ENCODE measurements at regions not wholly inside any gene's neighbourhood (a gene's known extent, or its start where the extent isn't known, plus 50 kb on each side); places are given as distances from the start of the nearest gene placed in this dataset.

DNA sequence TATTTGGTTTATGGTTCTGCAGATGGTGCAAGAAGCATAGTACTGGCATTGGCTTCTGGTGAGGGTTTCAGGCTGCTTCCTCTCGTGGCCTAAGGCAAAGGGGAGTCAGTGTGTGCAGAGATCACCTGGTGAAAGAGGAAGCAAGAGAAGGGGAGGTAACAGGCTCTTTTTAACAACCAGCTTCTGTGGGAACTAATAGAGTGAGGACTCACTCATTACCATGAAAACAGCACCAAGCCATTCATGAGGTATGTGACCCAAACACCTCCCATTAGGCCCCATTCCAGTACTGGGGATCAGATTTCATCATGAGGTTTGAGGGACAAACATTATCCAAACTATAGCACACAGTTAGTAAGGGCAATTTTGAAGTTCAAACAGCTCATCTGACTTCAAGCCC lies 263.5 kb downstream of the TMEM38B start:
- H3K27ac ChIP-seq (ENCODE audit: low read length): no peak overlapping the region
- no peak for DNase-seq
- ATAC-seq (ENCODE audit: insufficient read depth, low read depth): no peak

DNA sequence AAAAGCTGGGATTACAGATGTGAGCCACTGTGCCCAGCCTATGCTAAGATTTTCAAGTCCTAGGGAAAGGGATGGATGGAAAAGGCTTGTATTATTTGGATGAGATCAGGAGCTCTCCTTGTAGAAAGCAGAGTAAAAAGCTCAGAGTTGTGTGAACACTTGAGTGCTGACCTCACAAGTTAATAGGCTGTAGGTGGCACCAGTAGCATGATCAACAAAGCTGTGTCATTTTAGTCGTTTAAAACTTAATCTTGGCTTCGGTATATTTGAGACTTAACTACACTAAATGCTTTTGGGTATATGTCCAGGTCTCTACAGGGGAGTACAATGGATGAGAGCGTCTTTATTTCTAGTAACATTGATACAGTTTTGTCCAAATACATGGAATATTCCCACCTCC lies 264.2 kb downstream of the TMEM38B start:
- no peak overlapping the region for H3K9ac ChIP-seq (ENCODE audit: low read depth, low read length)
- ATAC-seq (ENCODE audit: insufficient read depth, low read depth) (no peak), DNase-seq (no peak)
- TF ChIP-seq, protein P1, sequence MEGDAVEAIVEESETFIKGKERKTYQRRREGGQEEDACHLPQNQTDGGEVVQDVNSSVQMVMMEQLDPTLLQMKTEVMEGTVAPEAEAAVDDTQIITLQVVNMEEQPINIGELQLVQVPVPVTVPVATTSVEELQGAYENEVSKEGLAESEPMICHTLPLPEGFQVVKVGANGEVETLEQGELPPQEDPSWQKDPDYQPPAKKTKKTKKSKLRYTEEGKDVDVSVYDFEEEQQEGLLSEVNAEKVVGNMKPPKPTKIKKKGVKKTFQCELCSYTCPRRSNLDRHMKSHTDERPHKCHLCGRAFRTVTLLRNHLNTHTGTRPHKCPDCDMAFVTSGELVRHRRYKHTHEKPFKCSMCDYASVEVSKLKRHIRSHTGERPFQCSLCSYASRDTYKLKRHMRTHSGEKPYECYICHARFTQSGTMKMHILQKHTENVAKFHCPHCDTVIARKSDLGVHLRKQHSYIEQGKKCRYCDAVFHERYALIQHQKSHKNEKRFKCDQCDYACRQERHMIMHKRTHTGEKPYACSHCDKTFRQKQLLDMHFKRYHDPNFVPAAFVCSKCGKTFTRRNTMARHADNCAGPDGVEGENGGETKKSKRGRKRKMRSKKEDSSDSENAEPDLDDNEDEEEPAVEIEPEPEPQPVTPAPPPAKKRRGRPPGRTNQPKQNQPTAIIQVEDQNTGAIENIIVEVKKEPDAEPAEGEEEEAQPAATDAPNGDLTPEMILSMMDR (IDR thresholded peaks at IDR 0.05; ENCODE audit: borderline replicate concordance, extremely low read depth, low read length, poor library complexity, severe bottlenecking): no peak
- no peak for TF ChIP-seq EZH2 (IDR thresholded peaks at IDR 0.05; ENCODE audit: borderline replicate concordance, low read depth, low read length, severe bottlenecking)
- no peaks in the 10 kb centered on the region for H3K9me3 ChIP-seq (ENCODE audit: insufficient read depth, low read length, severe bottlenecking)
- no peak overlapping the region for H3K4me2 ChIP-seq (ENCODE audit: insufficient read depth, low read length)
- no peak overlapping the region for H2AFZ ChIP-seq (ENCODE audit: low read depth, low read length)
- no peaks in the 10 kb centered on the region for H3K36me3 ChIP-seq (ENCODE audit: insufficient read depth, low read length)
- H3K27ac ChIP-seq (ENCODE audit: low read length): no peak overlapping the region
- no peaks in the 10 kb centered on the region for H3K27me3 ChIP-seq (ENCODE audit: insufficient read depth, low read length, poor library complexity)
- H4K20me1 ChIP-seq (ENCODE audit: insufficient read depth, low read length): no peaks in the 10 kb centered on the region
- H3K4me1 ChIP-seq (ENCODE audit: insufficient read depth, low read length): no peaks in the 10 kb centered on the region
- H3K79me2 ChIP-seq (ENCODE audit: insufficient read depth, low read length): no peaks in the 10 kb centered on the region
- no peak overlapping the region for H3K4me3 ChIP-seq (ENCODE audit: low read depth in 1 of 2, low read length in 2 of 2)

More for the DNA sequence above, 263.5 kb downstream of the TMEM38B start:
- Histone ChIP-seq H3K9ac (ENCODE audit: low read depth, low read length) (no peak overlapping the region), H3K9me3 (ENCODE audit: insufficient read depth, low read length, severe bottlenecking) (no peaks in the 10 kb centered on the region), H4K20me1 (ENCODE audit: insufficient read depth, low read length) (no peaks in the 10 kb centered on the region), H2AFZ (ENCODE audit: low read depth, low read length) (no peak overlapping the region), H3K36me3 (ENCODE audit: insufficient read depth, low read length) (no peaks in the 10 kb centered on the region), H3K27me3 (ENCODE audit: insufficient read depth, low read length, poor library complexity) (no peaks in the 10 kb centered on the region), H3K4me2 (ENCODE audit: insufficient read depth, low read length) (no peak overlapping the region), H3K79me2 (ENCODE audit: insufficient read depth, low read length) (no peaks in the 10 kb centered on the region), H3K4me1 (ENCODE audit: insufficient read depth, low read length) (no peaks in the 10 kb centered on the region), H3K4me3 (ENCODE audit: low read depth in 1 of 2, low read length in 2 of 2) (no peak overlapping the region)
- TF ChIP-seq EZH2 (IDR thresholded peaks at IDR 0.05; ENCODE audit: borderline replicate concordance, low read depth, low read length, severe bottlenecking): no peak
- TF ChIP-seq, protein P1 (IDR thresholded peaks at IDR 0.05; ENCODE audit: borderline replicate concordance, extremely low read depth, low read length, poor library complexity, severe bottlenecking): no peak

DNA sequence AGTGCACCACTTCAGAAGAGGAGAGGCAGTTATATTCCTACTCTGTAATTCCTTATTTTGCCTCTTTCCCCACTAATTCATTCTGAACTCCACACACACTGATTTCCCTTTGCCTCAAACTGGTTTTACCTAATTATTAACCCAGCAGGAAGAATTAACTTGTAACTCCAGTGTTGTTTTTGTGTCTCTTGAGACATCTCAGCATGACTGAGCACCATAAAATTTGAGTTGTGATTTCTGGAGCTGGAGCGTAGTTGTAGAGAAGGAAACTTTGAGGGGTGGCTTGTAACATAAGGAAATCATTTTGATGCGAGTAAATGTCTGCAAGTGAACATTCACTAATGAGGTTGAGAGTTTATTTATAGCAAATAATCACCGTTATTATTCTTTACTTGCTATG lies 265.2 kb downstream of the TMEM38B start:
- Histone ChIP-seq H3K36me3 (ENCODE audit: insufficient read depth, low read length) (no peaks in the 10 kb centered on the region), H3K4me1 (ENCODE audit: insufficient read depth, low read length) (no peaks in the 10 kb centered on the region), H3K79me2 (ENCODE audit: insufficient read depth, low read length) (no peaks in the 10 kb centered on the region), H2AFZ (ENCODE audit: low read depth, low read length) (no peak overlapping the region), H4K20me1 (ENCODE audit: insufficient read depth, low read length) (no peaks in the 10 kb centered on the region), H3K27me3 (ENCODE audit: insufficient read depth, low read length, poor library complexity) (no peaks in the 10 kb centered on the region), H3K9me3 (ENCODE audit: insufficient read depth, low read length, severe bottlenecking) (no peaks in the 10 kb centered on the region), H3K4me3 (ENCODE audit: low read depth in 1 of 2, low read length in 2 of 2) (no peak overlapping the region), H3K27ac (ENCODE audit: low read length) (no peak overlapping the region), H3K9ac (ENCODE audit: low read depth, low read length) (no peak overlapping the region), H3K4me2 (ENCODE audit: insufficient read depth, low read length) (no peak overlapping the region)
- no peak for ATAC-seq (ENCODE audit: insufficient read depth, low read depth)
- TF ChIP-seq, protein P1 (IDR thresholded peaks at IDR 0.05; ENCODE audit: borderline replicate concordance, extremely low read depth, low read length, poor library complexity, severe bottlenecking): no peak
- TF ChIP-seq EZH2 (IDR thresholded peaks at IDR 0.05; ENCODE audit: borderline replicate concordance, low read depth, low read length, severe bottlenecking): no peak
- no peak for DNase-seq

Data from DND-41 (cell line).